GM12878 (cell line): ENCODE measurements at regions not wholly inside any gene's neighbourhood (a gene's known extent, or its start where the extent isn't known, plus 50 kb on each side); places are given as distances from the start of the nearest gene placed in this dataset.

ENCODE experiments used
- ATAC-seq: fragments of 200-7000 bp; cut with Tn5 transposase; 3 replicates; pipeline ENCODE4 v1.9.1; 2020; ENCODE audit warnings: mild to moderate bottlenecking, moderate library complexity
- BruUV-seq: library from RNA; stranded (reverse); fragments of 400-500 nt; replicated peaks from 2 replicates; lab custom pipeline; 2021; lab: Mats Ljungman, UMichigan
- CTCF ChIA-PET: fragments of 300-600 bp; sonication (Branson Sonifier 250); formaldehyde crosslinking; extraction: SDS; loops from one replicate; lab custom pipeline; 2021; ENCODE audit warnings: inconsistent platforms; lab: Yijun Ruan, JAX
- POLR2A ChIA-PET: fragments of 350-600 bp; formaldehyde crosslinking; extraction: SDS; loops from one replicate; lab custom pipeline; 2021; ENCODE audit warnings: inconsistent platforms; lab: Charles Lee
- RAD21 ChIA-PET: fragments of 300-600 bp; sonication (Branson Sonifier 250); formaldehyde crosslinking; loops from one replicate; lab custom pipeline; 2023; ENCODE audit warnings: antibody characterized with exemption; ENCODE audit not compliant: unreplicated experiment; lab: Charles Lee
- SMC1A ChIA-PET: fragments of 300-600 bp; sonication (Branson Sonifier 250); formaldehyde crosslinking; loops from one replicate; lab custom pipeline; 2023; ENCODE audit not compliant: unreplicated experiment, uncharacterized antibody; lab: Charles Lee
- DNase-seq: peaks from one replicate; pipeline ENCODE4 v3.0.0-alpha.2; 2011; ENCODE audit warnings: low read depth, low spot score
- FAIRE-seq: peaks from 3 replicates; lab custom pipeline; 2011; peaks lifted over from hg19 to GRCh38; lab: Jason Lieb, UNC
- H2AFZ ChIP-seq: 2 replicates; pipeline ENCODE4 v1.6.0; 2011; ENCODE audit warnings: low read depth, low read length, control low read depth; ENCODE audit not compliant: control insufficient read depth
- H3K27ac ChIP-seq: 2 replicates; pipeline ENCODE4 v1.5.1; 2011; ENCODE audit warnings: control low read depth; ENCODE audit not compliant: control insufficient read depth, insufficient read depth
- H3K27me3 ChIP-seq, 2 experiments: replicated peaks in 1 of 2; 2 replicates each; pipeline versions ENCODE4 v1.6.0 to v1.6.1; 2011; ENCODE audit warnings: low read length in 1 of 2; ENCODE audit not compliant: control insufficient read depth in 2 of 2, insufficient read depth in 2 of 2
- H3K36me3 ChIP-seq, 2 experiments: 2 replicates each; pipeline ENCODE4 v1.5.1; 2011; ENCODE audit warnings: low read length in 1 of 2; ENCODE audit not compliant: control insufficient read depth in 2 of 2, insufficient read depth in 2 of 2
- H3K4me1 ChIP-seq: 2 replicates; pipeline ENCODE4 v1.6.1; 2011; ENCODE audit warnings: mild to moderate bottlenecking, low read length, moderate library complexity, mixed read lengths; ENCODE audit not compliant: control insufficient read depth, insufficient read depth
- H3K4me2 ChIP-seq: 2 replicates; pipeline ENCODE4 v1.6.0; 2011; ENCODE audit warnings: control low read depth; ENCODE audit not compliant: control insufficient read depth, insufficient read depth
- H3K4me3 ChIP-seq: fragments of 200-600 bp; sonication (generic); 2 replicates; pipeline ENCODE4 v1.5.1; 2016
- H3K79me2 ChIP-seq: 2 replicates; pipeline ENCODE4 v1.6.0; 2011; ENCODE audit warnings: low read length; ENCODE audit not compliant: control insufficient read depth, insufficient read depth
- H3K9ac ChIP-seq: 2 replicates; pipeline ENCODE4 v1.8.0; 2011; ENCODE audit warnings: low read length, control low read depth, mixed read lengths; ENCODE audit not compliant: control insufficient read depth, insufficient read depth
- H3K9me3 ChIP-seq: replicated peaks from 3 replicates; pipeline ENCODE4 v1.5.1; 2011; ENCODE audit warnings: mild to moderate bottlenecking, low read length; ENCODE audit not compliant: control insufficient read depth, insufficient read depth
- H4K20me1 ChIP-seq: 2 replicates; pipeline ENCODE4 v1.6.0; 2011; ENCODE audit not compliant: control insufficient read depth, insufficient read depth
- CEBPZ ChIP-seq: fragments of 150-350 bp; IDR thresholded peaks from 2 replicates; pipeline ENCODE4 v1.6.1; 2016; ENCODE audit warnings: low read depth, low read length
- ESRRA ChIP-seq: IDR thresholded peaks from 2 replicates; pipeline ENCODE4 v1.6.1; 2012; ENCODE audit warnings: mild to moderate bottlenecking, low read length, improper control_type of control experiment
- ETV6 ChIP-seq, 2 experiments: fragments of 450-650 bp in 1 of 2; IDR thresholded peaks in 1 of 2; conservative IDR thresholded peaks in 1 of 2; 2 replicates each; pipeline ENCODE4 v1.6.1; 2014; ENCODE audit warnings: antibody characterized with exemption in 1 of 2, borderline replicate concordance in 1 of 2, low read depth in 1 of 2, mild to moderate bottlenecking in 1 of 2, moderate library complexity in 1 of 2
- EZH2 ChIP-seq: IDR thresholded peaks from 2 replicates; pipeline ENCODE4 v1.6.1; 2012; ENCODE audit warnings: low read depth, mild to moderate bottlenecking, control low read depth, inconsistent platforms, low read length, borderline replicate concordance; ENCODE audit not compliant: control insufficient read depth
- HDGF ChIP-seq: fragments of 450-650 bp; IDR thresholded peaks from 2 replicates; pipeline ENCODE4 v1.6.1; 2016; ENCODE audit warnings: antibody characterized with exemption
- NBN ChIP-seq: fragments of 450-650 bp; IDR thresholded peaks from 2 replicates; pipeline ENCODE4 v1.6.1; 2016
- POLR2A ChIP-seq: IDR thresholded peaks from 2 replicates; pipeline ENCODE4 v1.6.1; 2011; ENCODE audit warnings: low read depth, mild to moderate bottlenecking, low read length
- RB1 ChIP-seq: fragments of 450-650 bp; formaldehyde crosslinking; IDR thresholded peaks from 2 replicates; pipeline ENCODE4 v1.6.1; 2017; ENCODE audit warnings: mild to moderate bottlenecking, borderline replicate concordance
- RBBP5 ChIP-seq: fragments of 200-600 bp; sonication (generic); conservative IDR thresholded peaks from 2 replicates; pipeline ENCODE4 v1.6.1; 2016
- RELA ChIP-seq: fragments of 450-650 bp; IDR thresholded peaks from 2 replicates; pipeline ENCODE4 v1.8.0; 2014; ENCODE audit warnings: borderline replicate concordance; ENCODE audit not compliant: partially characterized antibody
- TAF1 ChIP-seq: IDR thresholded peaks from 2 replicates; pipeline ENCODE4 v1.6.1; 2011; ENCODE audit warnings: mild to moderate bottlenecking, low read depth, low read length, borderline replicate concordance
- TBL1XR1 ChIP-seq: IDR thresholded peaks from 2 replicates; pipeline ENCODE4 v1.6.1; 2012; ENCODE audit warnings: low read depth, low read length, improper control_type of control experiment
- YBX1 ChIP-seq: fragments of 450-650 bp; IDR thresholded peaks from 2 replicates; pipeline ENCODE4 v1.6.1; 2016; ENCODE audit warnings: antibody characterized with exemption
- ZNF207 ChIP-seq: fragments of 450-650 bp; IDR thresholded peaks from 2 replicates; pipeline ENCODE4 v1.6.1; 2014; ENCODE audit warnings: antibody characterized with exemption, mild to moderate bottlenecking, borderline replicate concordance
- ZNF384 ChIP-seq: IDR thresholded peaks from 2 replicates; pipeline ENCODE4 v1.6.1; 2012; ENCODE audit warnings: low read depth, mild to moderate bottlenecking, low read length, improper control_type of control experiment, borderline replicate concordance
- WGBS: methylation state at CpG from one replicate; pipeline ENCODE4 v1.1.6; 2016; ENCODE audit warnings: low lambda C conversion rate; ENCODE audit not compliant: insufficient replicate concordance, insufficient coverage; ENCODE audit errors: missing lambda C conversion rate; 5-methylcytosine and 5-hydroxymethylcytosine counted together
- in situ Hi-C: fragments of 300-500 bp; cut with MboI; formaldehyde crosslinking; loops from 9 replicates; pipeline ENCODE4 v1.14.3; 2018; ENCODE audit warnings: mixed read lengths
- intact Hi-C: fragments of 100-400 bp; cut with micrococcal nuclease; formaldehyde crosslinking; loops from one replicate; pipeline ENCODE4 v1.14.2; 2022; ENCODE audit not compliant: unreplicated experiment
- TF ChIP-seq, protein P1 (sequence below): fragments of 450-650 bp; IDR thresholded peaks from 2 replicates; pipeline ENCODE4 v1.6.1; 2016; ENCODE audit warnings: mild to moderate bottlenecking
- TF ChIP-seq, protein P2 (sequence below): IDR thresholded peaks from 2 replicates; pipeline ENCODE4 v1.6.1; 2011; ENCODE audit warnings: low read depth, low read length, improper control_type of control experiment, borderline replicate concordance

DNA sequence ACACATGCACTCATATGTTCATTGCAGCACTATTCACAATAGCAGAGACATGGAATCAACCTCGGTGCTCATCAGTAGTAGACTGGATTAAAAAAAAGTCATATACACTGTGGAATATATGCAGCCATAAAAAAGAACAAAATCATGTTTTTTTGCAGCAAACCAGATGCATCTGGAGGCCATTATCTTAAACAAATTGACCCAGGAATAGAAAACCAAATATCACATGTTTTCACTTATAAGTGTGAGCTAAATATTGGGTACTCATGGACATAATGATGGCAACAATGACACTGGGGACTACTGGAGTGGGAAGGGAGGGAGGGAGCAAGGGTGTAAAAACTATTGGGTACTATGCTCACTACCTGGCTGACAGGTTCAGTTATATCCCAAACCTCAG is 792.6 kb downstream of the EPHA4 start (continued):
- TF ChIP-seq ESRRA (no peak), TBL1XR1 (no peak), RBBP5 (no peak)
- TF ChIP-seq, protein P1, sequence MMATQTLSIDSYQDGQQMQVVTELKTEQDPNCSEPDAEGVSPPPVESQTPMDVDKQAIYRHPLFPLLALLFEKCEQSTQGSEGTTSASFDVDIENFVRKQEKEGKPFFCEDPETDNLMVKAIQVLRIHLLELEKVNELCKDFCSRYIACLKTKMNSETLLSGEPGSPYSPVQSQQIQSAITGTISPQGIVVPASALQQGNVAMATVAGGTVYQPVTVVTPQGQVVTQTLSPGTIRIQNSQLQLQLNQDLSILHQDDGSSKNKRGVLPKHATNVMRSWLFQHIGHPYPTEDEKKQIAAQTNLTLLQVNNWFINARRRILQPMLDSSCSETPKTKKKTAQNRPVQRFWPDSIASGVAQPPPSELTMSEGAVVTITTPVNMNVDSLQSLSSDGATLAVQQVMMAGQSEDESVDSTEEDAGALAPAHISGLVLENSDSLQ = no peak

GRCh38 chr2:220779931-220780330 is 792.2 kb downstream of the EPHA4 start:
- no peaks in the 10 kb centered on the region for H3K4me1 ChIP-seq
- no TSS peak for BruUV-seq
- H3K79me2 ChIP-seq = no peaks in the 10 kb centered on the region
- H3K27ac ChIP-seq = no peak overlapping the region
- SMC1A ChIA-PET = no interaction called here
- no peak for DNase-seq
- H3K36me3 ChIP-seq = no peaks in the 10 kb centered on the region
- CTCF ChIA-PET = no interaction called here
- no peak for ATAC-seq
- RAD21 ChIA-PET = no interaction called here
- no peak overlapping the region for H3K4me2 ChIP-seq
- in situ Hi-C loops (no loop called here), intact Hi-C loops (no loop called here)
- no peak for FAIRE-seq
- 0% methylated on average over 2 of the region's 2 CpGs for WGBS
- H4K20me1 ChIP-seq = no peaks in the 10 kb centered on the region
- POLR2A ChIA-PET = interaction anchor here (1.0 kb wide), 1 partner anchor 13 kb away, joined by 4 read pairs; no protein-coding TSS in a partner anchor
- H3K9ac ChIP-seq = no peak overlapping the region
- H2AFZ ChIP-seq = no peak overlapping the region
- H3K4me3 ChIP-seq = no peak overlapping the region
- no peaks in the 10 kb centered on the region for H3K27me3 ChIP-seq
- no peaks in the 10 kb centered on the region for H3K9me3 ChIP-seq
- TF ChIP-seq HDGF (no peak), TAF1 (no peak), YBX1 (no peak), ZNF207 (no peak), ETV6 (conservative IDR thresholded peaks at IDR 0.05 in 1 of 2, IDR thresholded peaks at IDR 0.05 in 1 of 2; ENCODE audit: borderline replicate concordance in 1 of 2, low read depth in 1 of 2) (no peak), RB1 (no peak), CEBPZ (no peak), RELA (no peak), NBN (no peak), ZNF384 (no peak), POLR2A (no peak), EZH2 (no peak)
- TF ChIP-seq, protein P2, sequence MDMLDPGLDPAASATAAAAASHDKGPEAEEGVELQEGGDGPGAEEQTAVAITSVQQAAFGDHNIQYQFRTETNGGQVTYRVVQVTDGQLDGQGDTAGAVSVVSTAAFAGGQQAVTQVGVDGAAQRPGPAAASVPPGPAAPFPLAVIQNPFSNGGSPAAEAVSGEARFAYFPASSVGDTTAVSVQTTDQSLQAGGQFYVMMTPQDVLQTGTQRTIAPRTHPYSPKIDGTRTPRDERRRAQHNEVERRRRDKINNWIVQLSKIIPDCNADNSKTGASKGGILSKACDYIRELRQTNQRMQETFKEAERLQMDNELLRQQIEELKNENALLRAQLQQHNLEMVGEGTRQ = no peak
- TF ChIP-seq, protein P1 = no peak
